Left ventricle myocardium inferior (tissue), 1 donor: ENCODE measurements at regions not wholly inside any gene's neighbourhood (a gene's known extent, or its start where the extent isn't known, plus 50 kb on each side); places are given as distances from the start of the nearest gene placed in this dataset.

Source experiments
- DNase-seq: peaks from one replicate; pipeline ENCODE4 v3.0.0-alpha.2; 2020
- H3K27ac ChIP-seq: fragments of 200-600 bp; replicated peaks from 2 replicates; pipeline ENCODE4 v1.8.0; 2021
- H3K27me3 ChIP-seq: fragments of 200-600 bp; 2 replicates; pipeline ENCODE4 v1.8.0; 2021; ENCODE audit warnings: low read depth
- H3K36me3 ChIP-seq: fragments of 200-600 bp; 2 replicates; pipeline ENCODE4 v1.8.0; 2021
- H3K4me1 ChIP-seq: fragments of 200-600 bp; 2 replicates; pipeline ENCODE4 v1.8.0; 2021
- H3K4me3 ChIP-seq: fragments of 200-600 bp; 2 replicates; pipeline ENCODE4 v1.8.0; 2021; ENCODE audit warnings: mild to moderate bottlenecking, moderate library complexity
- H3K9me3 ChIP-seq: fragments of 200-600 bp; replicated peaks from 2 replicates; pipeline ENCODE4 v1.8.0; 2021
- CTCF ChIP-seq: fragments of 200-600 bp; IDR thresholded peaks from 2 replicates; pipeline ENCODE4 v1.8.0; 2021; ENCODE audit warnings: antibody characterized with exemption, mild to moderate bottlenecking, borderline replicate concordance
- intact Hi-C: fragments of 100-400 bp; cut with micrococcal nuclease; formaldehyde crosslinking; loops from one replicate; pipeline ENCODE4 v1.11.0; 2022
- donor health status: DM: no; HTN: yes; CAD: no; lungs with severe emphysema.

DNA sequence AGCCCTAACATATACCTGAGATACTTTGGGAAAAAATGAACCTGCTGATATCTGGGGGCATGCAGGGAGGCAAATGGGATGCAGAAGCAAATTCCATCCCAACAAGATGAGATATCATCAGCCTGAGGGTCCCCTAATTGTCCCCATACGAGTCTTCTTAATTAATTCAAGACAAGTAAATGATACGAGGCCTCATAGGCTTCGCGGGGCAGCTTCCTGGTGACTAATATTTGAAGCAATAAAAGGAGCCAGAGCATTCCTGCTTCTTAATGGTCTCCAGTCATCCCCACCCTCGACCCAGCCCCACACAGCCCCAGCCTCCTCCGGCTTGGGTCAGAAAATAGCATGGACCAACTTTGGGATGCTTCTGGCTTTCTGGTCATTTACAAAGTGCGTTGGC, 99.6 kb upstream of the MSX1 start:
- no peak for TF ChIP-seq CTCF
- intact Hi-C loops = no loop called here
- Histone ChIP-seq H3K9me3 (no peaks in the 10 kb centered on the region), H3K36me3 (no peaks in the 10 kb centered on the region), H3K27me3 (peaks cover 46% of the 10 kb centered on the region), H3K27ac (no peak overlapping the region), H3K4me1 (no peaks in the 10 kb centered on the region), H3K4me3 (no peak overlapping the region)
- no peak for DNase-seq

DNA sequence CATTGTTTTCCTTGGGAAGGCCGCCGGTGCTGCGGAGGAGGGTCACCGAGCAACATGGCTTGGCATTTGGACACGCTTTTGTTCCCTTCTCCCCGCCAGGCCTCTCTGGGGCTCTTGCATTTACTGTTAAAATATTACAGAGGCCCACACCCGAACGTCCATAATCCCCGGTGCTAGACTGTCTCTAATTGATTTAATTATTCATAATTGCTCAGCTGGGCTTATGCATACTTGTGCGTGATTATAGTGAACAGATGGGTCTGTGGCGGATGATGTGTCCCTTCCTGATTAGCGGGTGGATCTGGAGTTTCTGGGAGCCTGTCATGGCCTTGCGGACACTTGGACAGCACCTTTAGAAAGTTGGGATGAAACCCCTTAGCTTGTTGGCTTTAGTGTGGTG, 100.2 kb upstream of the MSX1 start:
- TF ChIP-seq CTCF = no peak
- no peak for DNase-seq
- H3K27me3 ChIP-seq = peaks cover 48% of the 10 kb centered on the region
- H3K27ac ChIP-seq = no peak overlapping the region
- no peaks in the 10 kb centered on the region for H3K9me3 ChIP-seq
- no peaks in the 10 kb centered on the region for H3K4me1 ChIP-seq
- no peak overlapping the region for H3K4me3 ChIP-seq
- intact Hi-C loops = no loop called here
- no peaks in the 10 kb centered on the region for H3K36me3 ChIP-seq

DNA sequence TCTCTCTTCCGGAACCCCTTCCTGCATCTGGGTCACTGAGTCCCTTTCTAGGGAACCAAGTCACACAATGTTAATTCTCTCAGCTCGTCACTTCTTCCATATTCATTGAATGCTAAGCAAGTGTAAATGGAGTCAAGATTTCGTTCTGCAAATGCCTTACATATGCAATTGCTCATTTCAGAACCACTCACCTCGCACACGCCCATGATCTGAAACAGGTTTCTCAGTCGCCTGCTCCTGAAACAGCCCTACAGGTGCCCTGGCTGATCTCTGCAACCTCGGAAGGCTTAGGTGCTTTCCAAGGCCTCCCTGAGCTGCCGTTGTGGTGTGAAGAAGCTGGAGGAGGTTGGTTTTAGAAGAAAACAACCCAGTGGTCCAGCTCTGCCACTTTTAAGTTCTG, 100.8 kb upstream of the MSX1 start:
- intact Hi-C loops = no loop called here
- DNase-seq = no peak
- Histone ChIP-seq H3K9me3 (no peaks in the 10 kb centered on the region), H3K27ac (no peak overlapping the region), H3K36me3 (no peaks in the 10 kb centered on the region), H3K27me3 (peaks cover 48% of the 10 kb centered on the region), H3K4me1 (no peaks in the 10 kb centered on the region), H3K4me3 (no peak overlapping the region)
- no peak for TF ChIP-seq CTCF

DNA sequence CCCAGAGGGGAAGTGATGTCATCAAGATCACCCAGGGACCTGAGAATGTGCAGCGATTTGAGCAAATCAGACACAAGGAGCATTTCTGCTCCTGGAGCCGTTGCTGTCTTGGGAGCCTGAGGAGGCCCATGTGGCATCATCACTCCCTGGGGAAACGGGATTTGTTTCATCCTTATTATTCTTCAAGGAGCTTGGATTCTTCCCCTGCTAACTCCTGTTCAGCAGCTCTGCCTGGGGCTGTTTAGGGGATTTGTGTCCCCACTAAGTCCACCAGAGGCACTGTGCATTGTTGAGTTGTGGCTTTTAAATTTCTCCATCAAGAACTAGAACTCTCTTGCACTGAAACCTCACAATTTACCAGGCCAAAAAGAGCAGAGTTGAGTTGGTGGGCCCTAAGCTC, 104.2 kb upstream of the MSX1 start:
- H3K4me3 ChIP-seq = no peak overlapping the region
- peaks cover 61% of the 10 kb centered on the region for H3K27me3 ChIP-seq
- no peaks in the 10 kb centered on the region for H3K9me3 ChIP-seq
- H3K36me3 ChIP-seq = no peaks in the 10 kb centered on the region
- no peak overlapping the region for H3K27ac ChIP-seq
- no peaks in the 10 kb centered on the region for H3K4me1 ChIP-seq
- TF ChIP-seq CTCF = no peak
- intact Hi-C loops = no loop called here
- no peak for DNase-seq

GRCh38 chr4:4754641-4755040, 104.8 kb upstream of the MSX1 start:
- Histone ChIP-seq H3K36me3 (no peaks in the 10 kb centered on the region), H3K27me3 (peaks cover 68% of the 10 kb centered on the region), H3K4me1 (no peaks in the 10 kb centered on the region), H3K4me3 (no peak overlapping the region), H3K27ac (no peak overlapping the region), H3K9me3 (no peaks in the 10 kb centered on the region)
- no peak for TF ChIP-seq CTCF
- DNase-seq = no peak
- intact Hi-C loops = no loop called here

GRCh38 chr4:4753643-4754042, 105.8 kb upstream of the MSX1 start:
- no peak for DNase-seq
- Histone ChIP-seq H3K4me3 (no peak overlapping the region), H3K36me3 (no peaks in the 10 kb centered on the region), H3K4me1 (no peaks in the 10 kb centered on the region), H3K9me3 (no peaks in the 10 kb centered on the region), H3K27ac (no peak overlapping the region), H3K27me3 (peaks cover 77% of the 10 kb centered on the region)
- intact Hi-C loops = no loop called here
- TF ChIP-seq CTCF = no peak
